HG03520 (cell line): ENCODE measurements at regions not wholly inside any gene's neighbourhood (a gene's known extent, or its start where the extent isn't known, plus 50 kb on each side); places are given as distances from the start of the nearest gene placed in this dataset.

ENCODE experiments used
- ATAC-seq: cut with Tn5 transposase; IDR thresholded peaks from one replicate; pipeline ENCODE4 v1.9.1; 2021; ENCODE audit warnings: mild to moderate bottlenecking, moderate library complexity; ENCODE audit not compliant: unreplicated experiment

DNA sequence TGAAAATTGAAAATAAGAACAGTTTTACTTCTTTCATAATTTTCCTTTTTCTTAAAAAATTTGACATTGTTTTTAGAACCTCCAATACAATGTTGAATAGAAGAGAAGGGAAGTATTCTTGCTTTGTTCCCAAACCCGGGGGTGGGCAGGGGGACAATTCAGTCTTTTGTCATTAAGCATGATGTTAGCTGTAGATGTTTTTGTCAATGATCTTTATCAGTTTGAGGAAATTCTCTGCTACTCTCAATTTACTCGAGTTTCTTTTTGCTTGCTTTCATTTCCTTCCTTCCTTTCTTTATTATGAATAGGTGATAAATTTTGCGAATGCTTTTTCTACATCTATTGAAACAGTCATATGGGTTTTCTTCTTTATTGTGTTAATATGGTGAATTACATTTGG, 183.2 kb upstream of the FRMD6 start:
- ATAC-seq = no peak

DNA sequence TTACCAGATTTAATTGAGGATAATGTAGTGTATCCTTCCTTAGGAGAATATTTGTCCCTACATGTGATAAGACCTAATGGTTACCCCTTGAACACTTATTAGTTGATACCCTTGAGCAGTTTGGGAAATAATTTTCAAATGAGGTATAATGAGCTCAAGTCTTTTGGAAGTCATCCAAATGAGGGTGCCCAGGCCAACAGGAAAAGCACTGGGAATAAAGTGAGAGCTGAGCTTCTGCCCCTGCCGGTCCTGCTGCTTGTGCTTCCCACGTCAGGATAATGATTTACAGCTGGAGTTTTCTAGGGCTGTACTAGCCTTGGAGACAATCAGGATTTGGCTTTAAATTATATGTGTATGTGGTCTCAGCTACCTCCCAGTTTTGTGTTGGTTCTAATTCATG, 178.8 kb upstream of the FRMD6 start:
- ATAC-seq = no peak

DNA sequence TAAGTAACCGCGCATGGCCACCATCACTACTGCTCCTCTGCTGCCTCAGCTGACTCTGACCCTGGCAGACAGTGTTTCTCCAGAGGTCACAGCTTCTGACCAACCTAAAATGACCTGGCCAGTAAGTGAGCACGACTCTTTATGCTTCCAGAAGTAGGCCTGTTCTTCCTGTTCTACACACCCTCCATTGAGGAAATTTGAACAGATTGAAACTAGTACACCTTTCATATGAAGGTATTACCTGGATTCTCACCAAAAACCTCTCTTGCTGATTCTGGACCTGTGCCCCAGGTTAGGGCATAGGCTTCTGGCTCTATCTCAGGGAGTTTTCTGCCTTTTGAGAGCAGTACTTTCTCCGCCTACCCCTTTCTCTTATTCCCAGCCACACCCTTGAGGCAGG, 178.4 kb upstream of the FRMD6 start:
- ATAC-seq = no peak

DNA sequence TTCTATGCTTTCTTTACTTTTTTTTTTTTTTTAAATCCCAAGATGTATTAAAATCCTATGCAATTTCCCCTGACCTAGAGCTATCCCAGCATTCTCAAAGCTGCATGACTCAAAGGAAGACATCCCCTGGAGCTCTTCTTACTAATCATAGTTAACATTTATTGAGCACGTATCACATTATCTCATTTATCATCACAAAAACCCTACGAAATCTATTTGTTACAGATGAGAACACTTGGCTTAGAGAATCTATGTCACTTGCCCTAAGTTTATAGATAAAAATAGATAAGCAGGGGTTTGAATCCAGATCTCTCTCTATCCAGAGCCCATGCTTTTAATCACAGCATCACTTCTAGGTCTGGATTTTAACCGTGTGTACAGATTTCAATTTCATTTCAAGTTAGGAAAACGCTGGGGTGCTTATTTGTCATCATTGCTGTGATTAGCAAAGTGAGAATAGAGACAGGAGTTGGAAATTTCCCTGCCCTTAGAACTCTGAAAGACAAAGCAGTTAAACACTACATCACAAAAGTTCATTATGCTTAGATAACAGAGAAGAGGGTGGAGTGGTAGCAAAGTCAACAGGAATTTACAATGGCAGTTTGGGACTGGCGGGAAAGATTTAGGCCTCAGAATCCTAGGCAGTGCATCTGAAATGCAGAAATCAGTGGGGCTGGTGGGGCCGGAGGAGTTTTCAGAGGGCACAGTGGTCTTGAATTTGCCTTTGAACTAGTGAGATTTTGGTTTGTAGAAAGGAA, 177.7 kb upstream of the FRMD6 start:
- no peak for ATAC-seq

DNA sequence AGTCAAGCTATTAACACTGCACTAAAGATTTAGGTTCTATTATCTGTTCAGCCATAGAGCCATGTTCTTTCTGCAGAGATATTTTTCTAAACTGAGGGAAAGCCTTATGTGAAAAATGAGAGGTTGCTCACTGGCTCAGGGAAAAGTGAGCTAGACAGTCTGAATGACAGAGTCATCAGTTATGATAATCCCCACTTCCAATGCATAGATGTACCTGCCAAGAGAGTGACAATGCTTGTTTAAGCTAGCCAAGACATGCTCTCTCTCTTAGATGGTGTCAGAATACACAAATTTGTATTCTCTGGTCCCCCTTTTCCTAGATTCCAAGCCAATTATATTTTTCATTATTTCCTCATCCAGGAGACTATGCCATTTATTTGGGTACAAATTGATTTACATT, 176.9 kb upstream of the FRMD6 start:
- no peak for ATAC-seq

DNA sequence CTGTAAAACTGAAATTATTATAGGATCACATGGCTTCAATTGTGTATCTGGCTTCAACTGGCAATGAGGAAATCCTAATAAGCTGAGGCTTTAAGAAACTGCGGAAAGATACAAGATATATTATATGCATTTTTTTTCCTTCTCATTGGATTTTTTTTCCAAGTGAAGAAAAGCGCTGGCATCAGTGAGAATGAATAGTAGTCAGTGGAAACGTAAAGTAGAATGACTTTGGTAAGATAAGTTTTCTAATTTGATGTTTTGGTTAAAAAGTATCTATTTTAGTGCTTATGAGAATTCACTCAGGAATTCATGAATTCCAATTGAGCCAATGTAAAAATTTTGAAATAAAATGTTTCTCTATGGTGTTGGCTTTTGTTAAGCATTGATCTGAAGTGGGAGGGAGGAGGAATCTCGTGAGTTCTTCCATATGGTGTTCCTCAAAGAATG, 173.5 kb upstream of the FRMD6 start:
- ATAC-seq = no peak

DNA sequence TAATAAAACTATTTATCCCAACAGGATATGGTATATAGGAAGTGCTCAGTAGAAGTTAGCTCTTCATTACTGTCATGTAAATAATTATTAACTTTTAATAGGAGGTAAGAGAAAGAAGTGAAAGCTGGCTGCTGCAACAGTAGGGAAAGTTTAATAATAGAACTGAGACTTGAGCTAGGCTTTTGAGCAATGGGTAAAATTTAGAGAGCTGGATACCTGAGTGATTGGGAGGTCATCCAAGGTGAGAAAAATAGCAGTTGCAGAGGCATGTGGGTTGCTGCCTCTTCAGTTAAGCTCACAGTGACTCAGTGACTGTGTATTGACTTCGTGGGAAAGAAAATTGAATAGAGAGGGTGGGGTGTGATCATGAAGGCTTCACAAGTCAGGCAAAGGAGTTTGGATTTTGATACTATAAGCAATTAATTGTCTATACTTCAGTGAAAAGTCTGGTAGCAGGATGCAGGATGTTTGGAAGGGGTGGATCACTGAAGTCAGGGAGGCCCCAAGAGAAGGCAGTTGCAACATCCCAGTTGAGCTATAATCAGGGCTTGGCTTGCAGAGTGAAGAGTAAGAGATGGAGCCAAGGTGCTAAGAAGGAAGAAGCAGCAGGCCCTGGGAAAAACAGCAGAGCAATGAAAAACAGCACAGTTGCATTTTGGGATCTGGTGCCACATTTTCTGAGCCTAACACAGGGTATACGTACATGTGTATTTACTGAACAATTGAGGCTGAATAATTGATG, 172.0 kb upstream of the FRMD6 start:
- no peak for ATAC-seq

DNA sequence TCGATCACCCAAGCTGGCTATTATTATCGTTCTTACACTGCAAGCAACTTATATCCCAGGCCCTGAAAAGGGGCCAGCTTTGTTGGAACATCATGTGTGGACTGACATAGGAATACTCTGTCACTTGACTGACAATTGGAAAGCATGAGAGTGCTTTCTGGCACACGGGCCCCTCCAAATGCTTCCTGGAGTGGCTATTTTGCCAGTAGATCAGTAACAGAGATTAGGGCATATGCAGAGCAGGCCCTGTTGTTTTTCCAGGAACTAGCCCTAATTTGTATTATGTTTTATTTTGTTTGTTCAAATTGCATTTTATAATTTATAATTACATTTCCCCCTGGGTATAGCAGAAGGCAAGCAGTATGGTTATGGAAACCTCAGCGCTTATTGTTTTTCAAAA, 170.1 kb upstream of the FRMD6 start:
- no peak for ATAC-seq

DNA sequence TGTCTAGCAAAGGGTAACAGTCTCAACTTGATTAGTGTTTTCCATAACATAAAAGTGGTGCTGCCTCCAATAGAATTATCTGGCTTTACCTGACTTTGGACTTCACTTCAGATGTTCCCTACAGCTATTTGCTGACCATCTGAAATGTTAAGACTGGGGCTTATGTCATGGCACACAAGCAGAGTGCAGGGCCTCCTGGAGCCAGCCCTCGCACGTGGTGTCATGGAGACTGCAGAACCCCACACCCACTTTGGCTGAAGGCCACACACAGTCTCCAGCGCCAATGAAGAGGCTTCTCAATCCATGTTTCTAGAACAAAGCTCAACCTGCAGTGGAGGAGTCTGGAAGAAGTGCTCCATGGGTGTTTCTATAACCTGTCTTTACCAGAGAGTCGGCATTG, 169.6 kb upstream of the FRMD6 start:
- no peak for ATAC-seq

DNA sequence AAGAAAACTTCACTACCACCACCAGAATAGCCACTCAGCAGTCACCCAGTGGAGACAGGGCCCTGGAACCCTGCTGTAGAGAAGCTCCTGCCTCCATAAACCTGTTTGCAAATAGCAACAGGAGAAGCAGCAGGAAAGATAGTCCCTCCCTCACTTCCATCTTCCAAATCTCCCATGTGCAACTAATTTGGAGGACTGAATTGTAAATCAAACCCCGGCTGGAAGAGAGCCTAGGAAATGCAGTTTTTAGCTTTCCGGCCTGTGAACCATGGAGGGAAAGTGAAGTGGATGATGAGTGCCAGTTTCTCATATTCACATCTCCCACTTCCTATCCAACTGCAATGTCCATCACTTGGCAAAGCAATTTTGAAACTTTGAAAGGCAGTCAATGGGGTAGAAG, 167.2 kb upstream of the FRMD6 start:
- ATAC-seq = no peak

DNA sequence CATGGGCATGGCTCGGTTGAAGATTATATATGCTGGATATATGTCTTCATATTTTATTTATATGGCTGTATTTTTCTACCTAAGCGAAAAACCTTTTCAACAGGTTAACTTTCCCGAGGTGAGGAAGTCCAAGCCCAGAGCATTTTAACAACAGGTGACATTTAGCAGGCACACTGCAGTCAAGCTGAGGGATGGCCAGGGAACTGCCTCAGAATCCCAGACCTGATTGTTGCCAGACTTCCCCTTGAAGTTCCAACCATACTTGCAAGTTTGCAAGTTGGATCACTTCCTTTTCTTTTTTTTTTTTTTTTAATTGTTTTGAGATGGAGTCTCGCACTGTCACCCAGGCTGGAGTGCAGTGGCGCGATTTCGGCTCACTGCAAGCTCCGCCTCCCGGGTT, 166.0 kb upstream of the FRMD6 start:
- ATAC-seq = no peak

DNA sequence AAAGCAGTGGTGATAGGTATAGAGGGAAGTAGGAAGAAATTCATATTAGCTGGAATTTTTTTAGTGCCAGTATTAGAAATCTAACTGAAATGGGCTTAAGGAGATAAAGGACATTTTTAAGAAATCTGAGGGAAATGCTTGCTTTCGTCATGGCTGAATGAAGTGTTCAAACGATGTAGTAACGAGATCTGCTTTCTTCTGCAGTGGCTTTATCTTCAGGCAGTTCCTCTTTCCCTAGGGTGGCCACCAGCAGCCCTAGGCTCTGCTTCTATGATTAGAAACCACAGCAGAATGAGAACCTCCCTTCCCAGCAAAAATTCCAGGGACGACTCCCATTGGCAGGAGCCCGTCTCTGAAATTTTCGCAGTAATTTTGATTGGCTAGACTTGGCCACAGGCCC, 163.9 kb upstream of the FRMD6 start:
- ATAC-seq = no peak

DNA sequence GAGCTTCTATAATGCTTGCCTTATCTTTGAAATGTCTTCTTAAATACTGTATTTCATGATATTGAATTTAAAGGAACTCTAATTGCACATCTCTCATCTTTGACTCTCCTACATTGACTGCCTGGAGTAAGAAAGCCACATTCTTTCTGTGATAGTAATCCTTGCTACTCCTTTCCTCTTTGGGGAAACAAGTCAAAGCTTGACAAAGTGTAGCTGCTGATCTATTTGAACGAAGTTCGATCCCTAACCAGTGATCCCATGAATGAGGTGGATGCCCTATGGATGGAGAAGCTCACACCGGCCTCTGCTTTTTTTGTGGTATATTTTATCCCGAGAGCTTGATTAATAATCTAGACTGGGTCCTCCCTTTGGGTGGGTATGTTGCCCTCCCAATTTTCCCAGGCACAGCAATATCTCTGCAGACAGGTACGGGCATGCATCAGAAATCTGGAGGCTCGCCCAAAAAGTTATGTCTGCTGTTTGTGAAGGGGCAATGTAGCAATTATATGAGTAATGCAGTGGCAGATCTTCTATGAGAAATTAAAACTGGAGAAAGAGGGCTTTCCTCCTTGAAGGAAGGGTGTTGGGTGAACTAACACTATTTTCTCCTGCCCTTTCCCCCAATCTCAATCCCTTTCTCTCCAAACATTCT, 163.0 kb upstream of the FRMD6 start:
- no peak for ATAC-seq

DNA sequence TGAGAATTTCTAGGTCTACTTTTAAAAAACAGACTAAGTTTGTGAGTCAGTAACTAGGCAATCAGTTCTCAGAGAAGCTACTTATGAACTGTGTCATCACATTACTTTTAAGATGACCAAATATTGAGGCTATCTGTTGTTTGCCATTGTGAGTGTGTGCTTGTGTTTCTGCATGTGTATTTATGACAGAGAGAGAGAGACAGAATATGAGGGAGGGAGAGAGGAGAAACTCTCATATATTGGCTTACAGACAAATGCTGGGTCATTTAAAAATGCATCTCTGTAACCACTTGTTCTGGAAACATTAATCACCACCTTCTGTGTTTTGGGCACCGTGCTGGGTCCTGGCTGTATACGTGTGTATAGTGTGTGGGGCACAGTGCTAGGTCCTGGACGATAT, 161.5 kb upstream of the FRMD6 start:
- no peak for ATAC-seq

DNA sequence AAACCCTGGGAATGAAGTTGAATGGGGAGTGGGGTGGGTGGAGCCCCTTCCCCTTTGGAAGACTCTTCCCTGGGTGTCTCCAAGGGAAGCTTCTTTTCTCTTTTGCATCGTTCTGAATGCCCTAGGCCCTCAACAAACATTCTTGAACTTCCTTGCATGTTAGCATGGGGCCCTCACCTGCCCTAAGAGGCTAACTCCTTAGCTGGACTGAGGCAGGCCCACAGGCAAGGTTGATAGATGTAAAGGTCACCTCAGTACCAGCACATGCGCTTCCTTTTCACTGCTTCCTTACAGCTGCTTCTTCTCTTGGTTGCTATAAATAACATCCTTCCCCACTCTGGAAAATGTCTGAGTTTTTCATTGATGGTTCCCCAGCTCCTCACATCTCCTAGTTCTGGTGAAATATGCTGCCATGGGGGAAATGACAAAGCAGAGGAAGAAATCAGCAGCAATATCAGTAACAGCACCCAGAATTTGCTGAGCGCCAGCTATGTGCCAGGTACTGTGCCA, 160.6 kb upstream of the FRMD6 start:
- no peak for ATAC-seq

DNA sequence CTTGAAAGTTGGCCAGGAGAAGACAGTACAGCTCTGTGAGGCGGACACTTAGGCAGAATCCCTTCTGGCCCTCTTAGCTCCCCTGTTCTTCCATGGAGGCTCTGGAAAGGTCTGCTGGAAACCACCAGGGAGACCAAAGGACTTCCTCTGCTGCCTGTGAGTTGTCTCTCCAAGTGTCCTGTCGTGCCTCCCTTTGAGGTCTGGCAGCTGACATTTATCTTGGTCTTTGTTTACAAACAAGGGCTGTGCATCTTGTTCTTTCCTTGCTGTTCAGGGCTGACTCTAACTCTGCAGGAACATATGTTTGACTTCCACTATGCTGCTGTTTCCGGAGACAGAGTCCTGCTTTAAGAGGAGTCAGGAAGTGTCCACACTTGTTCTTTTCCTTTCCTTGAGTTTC, 159.9 kb upstream of the FRMD6 start:
- ATAC-seq = no peak

DNA sequence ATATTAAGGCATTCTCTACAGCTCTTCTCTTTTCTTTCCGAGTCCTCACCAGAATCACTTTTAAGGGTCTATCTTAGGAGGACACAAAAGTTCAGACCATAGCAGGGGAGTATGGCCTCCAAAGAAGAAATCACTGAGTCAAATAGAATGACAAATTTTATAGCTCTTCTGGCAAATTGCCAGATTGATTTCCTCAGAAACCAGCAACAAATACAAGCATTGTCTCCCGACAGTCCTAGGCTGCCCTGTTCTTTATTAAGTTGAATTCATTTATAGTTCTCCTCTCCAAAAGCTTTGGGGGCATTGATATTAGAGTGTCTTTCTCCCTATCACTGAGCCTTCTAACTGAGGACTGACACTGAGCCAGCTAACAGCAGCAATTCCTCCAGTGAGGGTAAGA, 156.4 kb upstream of the FRMD6 start:
- ATAC-seq = no peak

DNA sequence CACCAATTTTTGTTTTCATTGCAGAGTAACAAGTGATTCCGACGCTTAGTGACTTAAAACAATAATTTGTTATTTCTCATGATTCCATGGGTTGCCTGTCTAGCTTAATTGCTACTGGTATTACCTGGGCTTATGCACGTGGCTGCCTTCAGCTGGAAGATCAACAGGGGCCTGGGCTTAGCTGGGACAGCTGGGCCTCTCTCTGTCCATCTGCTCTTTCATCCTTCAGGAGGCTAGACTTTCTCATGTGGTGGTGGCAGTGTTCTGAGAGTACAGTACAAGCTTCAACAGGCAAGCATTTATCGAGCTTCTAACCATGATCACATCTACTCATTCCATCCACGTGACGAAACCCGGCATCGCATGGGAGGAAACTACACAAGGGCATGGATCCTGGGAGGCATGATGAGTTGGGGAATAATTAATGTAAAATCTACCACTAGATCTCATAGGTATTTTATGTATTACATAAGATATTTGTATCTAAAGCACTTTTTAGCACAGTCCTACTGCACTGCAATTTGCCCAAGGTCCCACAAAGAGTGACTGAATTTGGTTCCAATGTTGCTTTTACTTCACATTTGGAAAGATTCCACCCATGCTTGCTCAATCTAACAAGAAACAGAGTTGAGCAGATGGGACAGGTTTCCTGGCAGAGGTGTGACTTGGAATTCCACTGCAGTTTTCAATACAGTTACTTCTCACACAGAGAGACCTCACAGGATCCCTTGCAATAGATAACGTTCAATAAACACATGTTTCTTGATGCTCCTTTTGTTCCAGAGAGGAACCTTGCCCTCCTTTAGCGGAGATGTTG, 153.1 kb upstream of the FRMD6 start:
- no peak for ATAC-seq

DNA sequence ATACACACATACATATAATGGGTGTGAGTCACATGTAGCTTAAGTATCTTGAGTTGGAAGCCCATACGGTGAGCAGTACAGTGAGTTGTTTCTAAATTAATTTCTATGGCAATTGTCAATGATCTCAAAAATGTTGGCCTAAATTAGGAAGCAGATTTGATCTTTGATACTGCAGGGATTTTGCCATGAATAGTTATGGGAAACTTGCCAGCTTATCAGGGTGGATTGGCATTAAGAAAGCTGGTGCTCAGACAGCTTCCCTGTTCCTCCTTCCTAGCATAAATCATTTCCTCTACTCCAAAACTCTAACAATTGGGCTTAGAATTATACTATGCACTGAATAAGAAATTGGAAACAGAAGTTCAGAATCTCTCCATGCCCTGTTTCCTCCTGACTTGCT, 150.9 kb upstream of the FRMD6 start:
- ATAC-seq = no peak

DNA sequence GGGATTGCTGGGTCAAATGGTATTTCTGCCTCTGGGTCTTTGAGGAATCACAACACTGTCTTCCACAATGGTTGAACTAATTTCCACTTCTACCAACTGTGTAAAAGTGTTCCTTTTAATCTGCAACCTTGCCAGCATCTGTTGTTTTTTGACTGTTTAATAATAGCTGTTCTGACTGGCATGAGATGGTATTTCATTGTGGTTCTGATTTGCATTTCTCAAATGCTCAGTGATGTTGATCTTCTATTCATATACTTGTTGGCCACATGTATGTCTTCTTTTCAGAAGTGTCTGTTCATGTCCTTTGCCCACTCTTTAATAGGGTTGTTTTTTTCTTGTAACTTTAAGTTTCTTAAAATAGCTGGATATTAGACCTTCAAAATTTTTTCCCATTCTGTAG, 150.0 kb upstream of the FRMD6 start:
- no peak for ATAC-seq

DNA sequence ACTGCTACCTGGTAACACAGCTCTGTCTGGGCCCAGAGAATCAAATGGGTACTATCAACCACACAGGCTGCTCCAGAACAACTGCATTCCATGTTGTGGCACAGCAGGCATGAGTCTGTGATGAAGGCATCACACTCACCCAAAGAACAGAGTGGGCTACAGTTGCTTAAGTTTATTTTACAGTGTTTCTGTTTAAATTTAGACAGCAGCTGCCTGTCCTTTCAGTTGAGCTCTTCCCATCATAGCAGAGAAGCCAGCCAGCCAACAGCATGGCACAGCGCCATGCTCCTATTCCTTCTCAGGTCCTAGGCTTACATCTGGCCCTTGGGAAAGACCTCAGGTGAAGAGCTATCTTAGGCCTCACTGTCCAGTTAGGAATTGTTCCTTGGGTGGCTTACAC, 147.0 kb upstream of the FRMD6 start:
- no peak for ATAC-seq
